SJCRH30 (cell line): ENCODE measurements at regions not wholly inside any gene's neighbourhood (a gene's known extent, or its start where the extent isn't known, plus 50 kb on each side); places are given as distances from the start of the nearest gene placed in this dataset.
"Not testable (repeated sequence)": the region's sequence is repeated elsewhere in the genome, so short reads cannot be mapped to it uniquely, and the experiment has no call there.

Experiments
- DNase-seq, 2 experiments: peaks; one replicate each; pipeline ENCODE4 v3.0.0-alpha.2; 2015 to 2020
- H3K27ac ChIP-seq: fragments of 250-450 bp; sonication (Bioruptor Pico); 2 replicates; pipeline ENCODE4 v1.5.1; 2020; ENCODE audit warnings: mild to moderate bottlenecking, moderate library complexity
- H3K27me3 ChIP-seq: fragments of 250-450 bp; sonication (Bioruptor Pico); 2 replicates; pipeline ENCODE4 v1.5.1; 2020; ENCODE audit warnings: mild to moderate bottlenecking, moderate library complexity
- H3K36me3 ChIP-seq: fragments of 250-450 bp; sonication (Bioruptor Pico); 2 replicates; pipeline ENCODE4 v1.5.1; 2020; ENCODE audit warnings: mild to moderate bottlenecking, moderate library complexity
- H3K4me1 ChIP-seq: fragments of 250-450 bp; sonication (Bioruptor Pico); 2 replicates; pipeline ENCODE4 v1.5.1; 2020; ENCODE audit warnings: mild to moderate bottlenecking, moderate library complexity
- H3K4me3 ChIP-seq: fragments of 250-450 bp; sonication (Bioruptor Pico); 2 replicates; pipeline ENCODE4 v1.5.1; 2020; ENCODE audit warnings: mild to moderate bottlenecking, moderate library complexity
- H3K9me3 ChIP-seq: fragments of 250-450 bp; sonication (Bioruptor Pico); replicated peaks from 2 replicates; pipeline ENCODE4 v1.5.1; 2020; ENCODE audit warnings: mild to moderate bottlenecking, moderate library complexity

- H3K27ac ChIP-seq, result no peak overlapping the region
- H3K27me3 ChIP-seq, result no peaks in the 10 kb centered on the region
- no peaks in the 10 kb centered on the region for H3K9me3 ChIP-seq
- no peaks in the 10 kb centered on the region for H3K36me3 ChIP-seq
- no peak for DNase-seq
- H3K4me1 ChIP-seq, result no peaks in the 10 kb centered on the region
- H3K4me3 ChIP-seq, result no peak overlapping the region
Observed at GRCh38 chr9:82052081-82052480, 63.5 kb downstream of the SPATA31D1 start.

GRCh38 chr9:82054264-82055015 is 65.9 kb downstream of the SPATA31D1 start:
- Histone ChIP-seq H3K4me1 (no peaks in the 10 kb centered on the region), H3K9me3 (no peaks in the 10 kb centered on the region), H3K27me3 (no peaks in the 10 kb centered on the region)

GRCh38 chr9:82057805-82058204 is 69.2 kb downstream of the SPATA31D1 start:
- no peaks in the 10 kb centered on the region for H3K4me1 ChIP-seq
- no peaks in the 10 kb centered on the region for H3K9me3 ChIP-seq
- no peaks in the 10 kb centered on the region for H3K36me3 ChIP-seq
- H3K4me3 ChIP-seq, result no peak overlapping the region
- DNase-seq, result no peak
- H3K27me3 ChIP-seq, result no peaks in the 10 kb centered on the region
- H3K27ac ChIP-seq, result no peak overlapping the region

More at GRCh38 chr9:82054264-82055015, 65.9 kb downstream of the SPATA31D1 start:
- H3K36me3 ChIP-seq, result no peaks in the 10 kb centered on the region
- no peak overlapping the region for H3K27ac ChIP-seq
- DNase-seq, result no peak
- no peak overlapping the region for H3K4me3 ChIP-seq

- not testable (repeated sequence) for H3K27me3 ChIP-seq, H3K4me1 ChIP-seq, H3K9me3 ChIP-seq, H3K27ac ChIP-seq, H3K36me3 ChIP-seq, H3K4me3 ChIP-seq
- peak; percentile 62 for DNase-seq
Observed at GRCh38 chr9:82061801-82062200, 73.2 kb downstream of the SPATA31D1 start.

GRCh38 chr9:82062245-82062644 is 73.7 kb downstream of the SPATA31D1 start:
- H3K27me3 ChIP-seq, result no peaks in the 10 kb centered on the region
- H3K9me3 ChIP-seq, result no peaks in the 10 kb centered on the region
- no peaks in the 10 kb centered on the region for H3K36me3 ChIP-seq
- no peaks in the 10 kb centered on the region for H3K4me1 ChIP-seq
- DNase-seq, result no peak
- H3K4me3 ChIP-seq, result no peak overlapping the region
- no peak overlapping the region for H3K27ac ChIP-seq

GRCh38 chr9:82073551-82074543 is 85.3 kb downstream of the SPATA31D1 start:
- H3K4me3 ChIP-seq, result no peak overlapping the region
- no peaks in the 10 kb centered on the region for H3K4me1 ChIP-seq
- H3K27me3 ChIP-seq, result no peaks in the 10 kb centered on the region
- H3K9me3 ChIP-seq, result no peaks in the 10 kb centered on the region
- DNase-seq, result no peak
- no peaks in the 10 kb centered on the region for H3K36me3 ChIP-seq
- H3K27ac ChIP-seq, result no peak overlapping the region

- no peak for DNase-seq
- H3K27ac ChIP-seq, result no peak overlapping the region
- no peaks in the 10 kb centered on the region for H3K4me1 ChIP-seq
- H3K4me3 ChIP-seq, result no peak overlapping the region
- no peaks in the 10 kb centered on the region for H3K9me3 ChIP-seq
- H3K36me3 ChIP-seq, result no peaks in the 10 kb centered on the region
- H3K27me3 ChIP-seq, result no peaks in the 10 kb centered on the region
Observed at GRCh38 chr9:82080265-82080664, 91.7 kb downstream of the SPATA31D1 start.

GRCh38 chr9:82081496-82081895 is 92.9 kb downstream of the SPATA31D1 start:
- H3K4me3 ChIP-seq, result no peak overlapping the region
- H3K36me3 ChIP-seq, result no peaks in the 10 kb centered on the region
- no peaks in the 10 kb centered on the region for H3K4me1 ChIP-seq
- 0 out of 2 replicates have a peak, but pooled peaks cover under 1% of the 10 kb centered on the region for H3K9me3 ChIP-seq
- no peak overlapping the region for H3K27ac ChIP-seq
- H3K27me3 ChIP-seq, result no peaks in the 10 kb centered on the region
- DNase-seq, result no peak

- no peaks in the 10 kb centered on the region for H3K27me3 ChIP-seq
- H3K4me1 ChIP-seq, result no peaks in the 10 kb centered on the region
- no peak for DNase-seq
- no peak overlapping the region for H3K27ac ChIP-seq
- 0 out of 2 replicates have a peak, but pooled peaks cover 2% of the 10 kb centered on the region for H3K9me3 ChIP-seq
- no peak overlapping the region for H3K4me3 ChIP-seq
- no peaks in the 10 kb centered on the region for H3K36me3 ChIP-seq
Observed at GRCh38 chr9:82082563-82082962, 94.0 kb downstream of the SPATA31D1 start.

- H3K27ac ChIP-seq, result no peak overlapping the region
- no peak for DNase-seq
- no peaks in the 10 kb centered on the region for H3K4me1 ChIP-seq
Observed at GRCh38 chr9:82088591-82088990, 100.0 kb downstream of the SPATA31D1 start.

GRCh38 chr9:82090046-82090445 is 101.5 kb downstream of the SPATA31D1 start:
- no peak overlapping the region for H3K4me3 ChIP-seq
- DNase-seq, result no peak
- H3K36me3 ChIP-seq, result no peaks in the 10 kb centered on the region
- 0 out of 2 replicates have a peak, but pooled peaks cover 2% of the 10 kb centered on the region for H3K9me3 ChIP-seq
- no peaks in the 10 kb centered on the region for H3K4me1 ChIP-seq
- H3K27me3 ChIP-seq, result no peaks in the 10 kb centered on the region
- no peak overlapping the region for H3K27ac ChIP-seq

More at GRCh38 chr9:82088591-82088990, 100.0 kb downstream of the SPATA31D1 start:
- H3K27me3 ChIP-seq, result no peaks in the 10 kb centered on the region
- H3K36me3 ChIP-seq, result no peaks in the 10 kb centered on the region
- no peak overlapping the region for H3K4me3 ChIP-seq
- 0 out of 2 replicates have a peak, but pooled peaks cover 2% of the 10 kb centered on the region for H3K9me3 ChIP-seq

- Histone ChIP-seq H3K4me1 (no peaks in the 10 kb centered on the region), H3K27ac (no peak overlapping the region), H3K27me3 (no peaks in the 10 kb centered on the region), H3K36me3 (no peaks in the 10 kb centered on the region), H3K4me3 (no peak overlapping the region), H3K9me3 (0 out of 2 replicates have a peak, but pooled peaks cover 2% of the 10 kb centered on the region)
- DNase-seq, result no peak
Observed at GRCh38 chr9:82091100-82091499, 102.5 kb downstream of the SPATA31D1 start.

GRCh38 chr9:82091610-82092009 is 103.0 kb downstream of the SPATA31D1 start:
- H3K27me3 ChIP-seq, result no peaks in the 10 kb centered on the region
- H3K36me3 ChIP-seq, result no peaks in the 10 kb centered on the region
- DNase-seq, result no peak
- no peak overlapping the region for H3K27ac ChIP-seq
- no peaks in the 10 kb centered on the region for H3K4me1 ChIP-seq
- H3K4me3 ChIP-seq, result no peak overlapping the region
- H3K9me3 ChIP-seq, result 0 out of 2 replicates have a peak, but pooled peaks cover under 1% of the 10 kb centered on the region

- no peaks in the 10 kb centered on the region for H3K36me3 ChIP-seq
- H3K4me1 ChIP-seq, result no peaks in the 10 kb centered on the region
Observed at GRCh38 chr9:82101475-82101874, 112.9 kb downstream of the SPATA31D1 start.

GRCh38 chr9:82104252-82104651 is 115.7 kb downstream of the SPATA31D1 start:
- Histone ChIP-seq H3K27me3 (no peaks in the 10 kb centered on the region), H3K36me3 (no peaks in the 10 kb centered on the region), H3K27ac (no peak overlapping the region), H3K4me1 (peaks cover 15% of the 10 kb centered on the region), H3K4me3 (no peak overlapping the region), H3K9me3 (0 out of 2 replicates have a peak, but pooled peaks cover 4% of the 10 kb centered on the region)
- DNase-seq, result no peak

More at GRCh38 chr9:82101475-82101874, 112.9 kb downstream of the SPATA31D1 start:
- no peaks in the 10 kb centered on the region for H3K27me3 ChIP-seq
- DNase-seq, result peak in 1 of 2 experiments; percentile 41
- no peak overlapping the region for H3K4me3 ChIP-seq
- H3K27ac ChIP-seq, result no peak overlapping the region
- 0 out of 2 replicates have a peak, but pooled peaks cover 4% of the 10 kb centered on the region for H3K9me3 ChIP-seq
